ENCODE measurements at regions not wholly inside any gene's neighbourhood (a gene's known extent, or its start where the extent isn't known, plus 50 kb on each side); places are given as distances from the start of the nearest gene placed in this dataset.
"Not testable (repeated sequence)": the region's sequence is repeated elsewhere in the genome, so short reads cannot be mapped to it uniquely, and the experiment has no call there.

- not testable (repeated sequence) for DNase-seq (ENCODE audit: low read depth)
Observed at GRCh38 chr16:31581065-31581464, 53.4 kb downstream of the AHSP start.

GRCh38 chr16:31601737-31602384 is 74.2 kb downstream of the AHSP start:
- DNase-seq (ENCODE audit: low read depth) = not testable (repeated sequence)

- DNase-seq (ENCODE audit: low read depth) = no peak
Observed at GRCh38 chr16:31618130-31618529, 90.4 kb downstream of the AHSP start.

- DNase-seq (ENCODE audit: low read depth) = no peak
Observed at GRCh38 chr16:31636433-31636832, 108.7 kb downstream of the AHSP start.

GRCh38 chr16:31641279-31641678 is 113.6 kb downstream of the AHSP start:
- DNase-seq (ENCODE audit: low read depth) = no peak

GRCh38 chr16:31655674-31656073 is 128.0 kb downstream of the AHSP start:
- DNase-seq (ENCODE audit: low read depth) = not testable (repeated sequence)

GRCh38 chr16:31664683-31665482 is 137.2 kb downstream of the AHSP start:
- no peak for DNase-seq (ENCODE audit: low read depth)

GRCh38 chr16:31674686-31675085 is 147.0 kb downstream of the AHSP start:
- DNase-seq (ENCODE audit: low read depth) = no peak

- DNase-seq (ENCODE audit: low read depth) = no peak
Observed at GRCh38 chr16:31676731-31677130, 149.0 kb downstream of the AHSP start.

- DNase-seq (ENCODE audit: low read depth) = no peak
Observed at GRCh38 chr16:31678649-31679325, 151.1 kb downstream of the AHSP start.

GRCh38 chr16:31689331-31689730 is 161.6 kb downstream of the AHSP start:
- not testable (repeated sequence) for DNase-seq (ENCODE audit: low read depth)

- DNase-seq (ENCODE audit: low read depth) = not testable (repeated sequence)
Observed at GRCh38 chr16:31692338-31692737, 164.6 kb downstream of the AHSP start.

GRCh38 chr16:31693733-31694132 is 166.0 kb downstream of the AHSP start:
- no peak for DNase-seq (ENCODE audit: low read depth)

- DNase-seq (ENCODE audit: low read depth) = no peak
Observed at GRCh38 chr16:31694461-31694860, 166.8 kb downstream of the AHSP start.

- no peak for DNase-seq (ENCODE audit: low read depth)
Observed at GRCh38 chr16:31695667-31696066, 168.0 kb downstream of the AHSP start.

GRCh38 chr16:31696968-31697743 is 169.5 kb downstream of the AHSP start:
- no peak for DNase-seq (ENCODE audit: low read depth)

- DNase-seq (ENCODE audit: low read depth) = no peak
Observed at GRCh38 chr16:31697744-31698125, 170.0 kb downstream of the AHSP start.

- DNase-seq (ENCODE audit: low read depth) = no peak
Observed at GRCh38 chr16:31698901-31699300, 171.2 kb downstream of the AHSP start.

GRCh38 chr16:31699601-31700000 is 171.9 kb downstream of the AHSP start:
- DNase-seq (ENCODE audit: low read depth) = no peak

- no peak for DNase-seq (ENCODE audit: low read depth)
Observed at GRCh38 chr16:31700200-31700529, 172.5 kb downstream of the AHSP start.

GRCh38 chr16:31700530-31701388 is 172.8 kb upstream of the ZNF267 start:
- DNase-seq (ENCODE audit: low read depth) = no peak

Data from HS-27A (cell line).